ENCODE measurements at regions not wholly inside any gene's neighbourhood (a gene's known extent, or its start where the extent isn't known, plus 50 kb on each side); places are given as distances from the start of the nearest gene placed in this dataset.
A peak's percentile ranks its signal among the peaks of the same experiment; 100 is the strongest.

DNA sequence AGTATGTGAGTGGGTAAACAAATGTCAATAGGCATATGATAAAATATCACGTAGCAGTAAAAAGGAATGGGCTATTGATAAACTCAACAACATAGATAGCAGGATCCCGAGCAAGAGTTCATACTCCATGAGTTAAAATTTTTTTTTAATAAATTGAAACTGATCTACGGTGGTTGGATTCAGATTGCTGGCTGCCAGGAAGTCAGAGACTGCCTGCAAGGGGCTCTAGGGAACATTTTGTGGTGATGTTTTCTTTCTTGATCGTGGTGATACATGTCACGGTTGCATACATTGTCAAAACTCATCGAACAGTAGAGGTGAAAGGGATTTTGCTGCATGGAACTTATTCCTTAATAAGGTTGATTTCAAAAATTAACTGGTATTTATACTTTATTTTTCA lies 62.6 kb upstream of the WNT7B start:
- Mint-ChIP-seq H3K36me3 (no peaks in the 10 kb centered on the region), H3K27me3 (ENCODE audit: low read depth) (peaks cover 11% of the 10 kb centered on the region; the same call in 1 of the 2 replicates), H3K4me1 (peaks cover 26% of the 10 kb centered on the region), H3K27ac (no peak overlapping the region), H3K4me3 (no peak overlapping the region), H3K9me3 (no peaks in the 10 kb centered on the region)
- ChIA-PET POLR2A (no interaction called here), CTCF (no interaction called here)
- no peak for DNase-seq (ENCODE audit: low spot score)
- no peak for ATAC-seq
- no peak for TF ChIP-seq PRRX2 (CRISPR knock-in tag; IDR thresholded peaks at IDR 0.05)
- TF ChIP-seq NFATC4 (CRISPR knock-in tag; IDR thresholded peaks at IDR 0.05) = no peak
- TF ChIP-seq, protein P1, sequence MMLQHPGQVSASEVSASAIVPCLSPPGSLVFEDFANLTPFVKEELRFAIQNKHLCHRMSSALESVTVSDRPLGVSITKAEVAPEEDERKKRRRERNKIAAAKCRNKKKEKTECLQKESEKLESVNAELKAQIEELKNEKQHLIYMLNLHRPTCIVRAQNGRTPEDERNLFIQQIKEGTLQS (CRISPR knock-in tag; conservative IDR thresholded peaks at IDR 0.05) = no peak
- no peak for TF ChIP-seq CBFB (CRISPR knock-in tag; IDR thresholded peaks at IDR 0.05; ENCODE audit: low read depth)
- TF ChIP-seq, protein P2, sequence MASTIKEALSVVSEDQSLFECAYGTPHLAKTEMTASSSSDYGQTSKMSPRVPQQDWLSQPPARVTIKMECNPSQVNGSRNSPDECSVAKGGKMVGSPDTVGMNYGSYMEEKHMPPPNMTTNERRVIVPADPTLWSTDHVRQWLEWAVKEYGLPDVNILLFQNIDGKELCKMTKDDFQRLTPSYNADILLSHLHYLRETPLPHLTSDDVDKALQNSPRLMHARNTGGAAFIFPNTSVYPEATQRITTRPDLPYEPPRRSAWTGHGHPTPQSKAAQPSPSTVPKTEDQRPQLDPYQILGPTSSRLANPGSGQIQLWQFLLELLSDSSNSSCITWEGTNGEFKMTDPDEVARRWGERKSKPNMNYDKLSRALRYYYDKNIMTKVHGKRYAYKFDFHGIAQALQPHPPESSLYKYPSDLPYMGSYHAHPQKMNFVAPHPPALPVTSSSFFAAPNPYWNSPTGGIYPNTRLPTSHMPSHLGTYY (CRISPR knock-in tag; IDR thresholded peaks at IDR 0.05) = no peak
- TF ChIP-seq FOXP1 (CRISPR knock-in tag; IDR thresholded peaks at IDR 0.05; ENCODE audit: borderline replicate concordance) = no peak
- no peak for TF ChIP-seq NFYB (CRISPR knock-in tag; conservative IDR thresholded peaks at IDR 0.05; ENCODE audit: low read depth)
- TF ChIP-seq, protein P3, sequence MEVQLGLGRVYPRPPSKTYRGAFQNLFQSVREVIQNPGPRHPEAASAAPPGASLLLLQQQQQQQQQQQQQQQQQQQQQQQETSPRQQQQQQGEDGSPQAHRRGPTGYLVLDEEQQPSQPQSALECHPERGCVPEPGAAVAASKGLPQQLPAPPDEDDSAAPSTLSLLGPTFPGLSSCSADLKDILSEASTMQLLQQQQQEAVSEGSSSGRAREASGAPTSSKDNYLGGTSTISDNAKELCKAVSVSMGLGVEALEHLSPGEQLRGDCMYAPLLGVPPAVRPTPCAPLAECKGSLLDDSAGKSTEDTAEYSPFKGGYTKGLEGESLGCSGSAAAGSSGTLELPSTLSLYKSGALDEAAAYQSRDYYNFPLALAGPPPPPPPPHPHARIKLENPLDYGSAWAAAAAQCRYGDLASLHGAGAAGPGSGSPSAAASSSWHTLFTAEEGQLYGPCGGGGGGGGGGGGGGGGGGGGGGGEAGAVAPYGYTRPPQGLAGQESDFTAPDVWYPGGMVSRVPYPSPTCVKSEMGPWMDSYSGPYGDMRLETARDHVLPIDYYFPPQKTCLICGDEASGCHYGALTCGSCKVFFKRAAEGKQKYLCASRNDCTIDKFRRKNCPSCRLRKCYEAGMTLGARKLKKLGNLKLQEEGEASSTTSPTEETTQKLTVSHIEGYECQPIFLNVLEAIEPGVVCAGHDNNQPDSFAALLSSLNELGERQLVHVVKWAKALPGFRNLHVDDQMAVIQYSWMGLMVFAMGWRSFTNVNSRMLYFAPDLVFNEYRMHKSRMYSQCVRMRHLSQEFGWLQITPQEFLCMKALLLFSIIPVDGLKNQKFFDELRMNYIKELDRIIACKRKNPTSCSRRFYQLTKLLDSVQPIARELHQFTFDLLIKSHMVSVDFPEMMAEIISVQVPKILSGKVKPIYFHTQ (CRISPR knock-in tag; IDR thresholded peaks at IDR 0.05) = no peak
- TF ChIP-seq, protein P4, sequence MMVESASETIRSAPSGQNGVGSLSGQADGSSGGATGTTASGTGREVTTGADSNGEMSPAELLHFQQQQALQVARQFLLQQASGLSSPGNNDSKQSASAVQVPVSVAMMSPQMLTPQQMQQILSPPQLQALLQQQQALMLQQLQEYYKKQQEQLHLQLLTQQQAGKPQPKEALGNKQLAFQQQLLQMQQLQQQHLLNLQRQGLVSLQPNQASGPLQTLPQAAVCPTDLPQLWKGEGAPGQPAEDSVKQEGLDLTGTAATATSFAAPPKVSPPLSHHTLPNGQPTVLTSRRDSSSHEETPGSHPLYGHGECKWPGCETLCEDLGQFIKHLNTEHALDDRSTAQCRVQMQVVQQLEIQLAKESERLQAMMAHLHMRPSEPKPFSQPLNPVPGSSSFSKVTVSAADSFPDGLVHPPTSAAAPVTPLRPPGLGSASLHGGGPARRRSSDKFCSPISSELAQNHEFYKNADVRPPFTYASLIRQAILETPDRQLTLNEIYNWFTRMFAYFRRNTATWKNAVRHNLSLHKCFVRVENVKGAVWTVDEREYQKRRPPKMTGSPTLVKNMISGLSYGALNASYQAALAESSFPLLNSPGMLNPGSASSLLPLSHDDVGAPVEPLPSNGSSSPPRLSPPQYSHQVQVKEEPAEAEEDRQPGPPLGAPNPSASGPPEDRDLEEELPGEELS (CRISPR knock-in tag; IDR thresholded peaks at IDR 0.05) = no peak

- Mint-ChIP-seq H3K4me1 (peaks cover 18% of the 10 kb centered on the region), H3K4me3 (no peak overlapping the region), H3K9me3 (no peaks in the 10 kb centered on the region), H3K27me3 (ENCODE audit: low read depth) (peaks cover 19% of the 10 kb centered on the region), H3K27ac (no peak overlapping the region), H3K36me3 (no peaks in the 10 kb centered on the region)
- ATAC-seq (no peak), DNase-seq (ENCODE audit: low spot score) (peak; percentile 11)
- ChIA-PET CTCF (interaction anchor here (0.8 to 6.2 kb wide), 2 partner anchors 28 to 34 kb away, joined by 3 to 56 read pairs; no protein-coding TSS in a partner anchor), POLR2A (no interaction called here)
- TF ChIP-seq SP1 (CRISPR knock-in tag; conservative IDR thresholded peaks at IDR 0.05) (no peak), ATF6 (CRISPR knock-in tag; IDR thresholded peaks at IDR 0.05) (no peak), ZMAT4 (CRISPR knock-in tag; IDR thresholded peaks at IDR 0.05) (no peak), ELF4 (CRISPR knock-in tag; IDR thresholded peaks at IDR 0.05; ENCODE audit: low read depth) (no peak), EMX1 (CRISPR knock-in tag; IDR thresholded peaks at IDR 0.05) (no peak), ZNF416 (CRISPR knock-in tag; IDR thresholded peaks at IDR 0.05) (no peak), ESRRA (CRISPR knock-in tag; IDR thresholded peaks at IDR 0.05; ENCODE audit: borderline replicate concordance) (no peak), FOXP1 (CRISPR knock-in tag; IDR thresholded peaks at IDR 0.05; ENCODE audit: borderline replicate concordance) (no peak), NR1H2 (CRISPR knock-in tag; IDR thresholded peaks at IDR 0.05) (no peak)
- TF ChIP-seq, protein P5, sequence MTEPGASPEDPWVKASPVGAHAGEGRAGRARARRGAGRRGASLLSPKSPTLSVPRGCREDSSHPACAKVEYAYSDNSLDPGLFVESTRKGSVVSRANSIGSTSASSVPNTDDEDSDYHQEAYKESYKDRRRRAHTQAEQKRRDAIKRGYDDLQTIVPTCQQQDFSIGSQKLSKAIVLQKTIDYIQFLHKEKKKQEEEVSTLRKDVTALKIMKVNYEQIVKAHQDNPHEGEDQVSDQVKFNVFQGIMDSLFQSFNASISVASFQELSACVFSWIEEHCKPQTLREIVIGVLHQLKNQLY (CRISPR knock-in tag; IDR thresholded peaks at IDR 0.05) = no peak
- TF ChIP-seq, protein P6, sequence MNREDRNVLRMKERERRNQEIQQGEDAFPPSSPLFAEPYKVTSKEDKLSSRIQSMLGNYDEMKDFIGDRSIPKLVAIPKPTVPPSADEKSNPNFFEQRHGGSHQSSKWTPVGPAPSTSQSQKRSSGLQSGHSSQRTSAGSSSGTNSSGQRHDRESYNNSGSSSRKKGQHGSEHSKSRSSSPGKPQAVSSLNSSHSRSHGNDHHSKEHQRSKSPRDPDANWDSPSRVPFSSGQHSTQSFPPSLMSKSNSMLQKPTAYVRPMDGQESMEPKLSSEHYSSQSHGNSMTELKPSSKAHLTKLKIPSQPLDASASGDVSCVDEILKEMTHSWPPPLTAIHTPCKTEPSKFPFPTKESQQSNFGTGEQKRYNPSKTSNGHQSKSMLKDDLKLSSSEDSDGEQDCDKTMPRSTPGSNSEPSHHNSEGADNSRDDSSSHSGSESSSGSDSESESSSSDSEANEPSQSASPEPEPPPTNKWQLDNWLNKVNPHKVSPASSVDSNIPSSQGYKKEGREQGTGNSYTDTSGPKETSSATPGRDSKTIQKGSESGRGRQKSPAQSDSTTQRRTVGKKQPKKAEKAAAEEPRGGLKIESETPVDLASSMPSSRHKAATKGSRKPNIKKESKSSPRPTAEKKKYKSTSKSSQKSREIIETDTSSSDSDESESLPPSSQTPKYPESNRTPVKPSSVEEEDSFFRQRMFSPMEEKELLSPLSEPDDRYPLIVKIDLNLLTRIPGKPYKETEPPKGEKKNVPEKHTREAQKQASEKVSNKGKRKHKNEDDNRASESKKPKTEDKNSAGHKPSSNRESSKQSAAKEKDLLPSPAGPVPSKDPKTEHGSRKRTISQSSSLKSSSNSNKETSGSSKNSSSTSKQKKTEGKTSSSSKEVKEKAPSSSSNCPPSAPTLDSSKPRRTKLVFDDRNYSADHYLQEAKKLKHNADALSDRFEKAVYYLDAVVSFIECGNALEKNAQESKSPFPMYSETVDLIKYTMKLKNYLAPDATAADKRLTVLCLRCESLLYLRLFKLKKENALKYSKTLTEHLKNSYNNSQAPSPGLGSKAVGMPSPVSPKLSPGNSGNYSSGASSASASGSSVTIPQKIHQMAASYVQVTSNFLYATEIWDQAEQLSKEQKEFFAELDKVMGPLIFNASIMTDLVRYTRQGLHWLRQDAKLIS (CRISPR knock-in tag; IDR thresholded peaks at IDR 0.05; ENCODE audit: borderline replicate concordance) = no peak
Measured at GRCh38 chr22:46040471-46041465, 63.8 kb upstream of the WNT7B start.
